Fibroblast of peridontal ligament (primary cell): ENCODE measurements at regions not wholly inside any gene's neighbourhood (a gene's known extent, or its start where the extent isn't known, plus 50 kb on each side); places are given as distances from the start of the nearest gene placed in this dataset.
"Not testable (repeated sequence)": the region's sequence is repeated elsewhere in the genome, so short reads cannot be mapped to it uniquely, and the experiment has no call there.

Source experiments
- DNase-seq: peaks from one replicate; pipeline ENCODE4 v3.0.0-alpha.2; 2010; ENCODE audit errors: extremely low read depth

DNA sequence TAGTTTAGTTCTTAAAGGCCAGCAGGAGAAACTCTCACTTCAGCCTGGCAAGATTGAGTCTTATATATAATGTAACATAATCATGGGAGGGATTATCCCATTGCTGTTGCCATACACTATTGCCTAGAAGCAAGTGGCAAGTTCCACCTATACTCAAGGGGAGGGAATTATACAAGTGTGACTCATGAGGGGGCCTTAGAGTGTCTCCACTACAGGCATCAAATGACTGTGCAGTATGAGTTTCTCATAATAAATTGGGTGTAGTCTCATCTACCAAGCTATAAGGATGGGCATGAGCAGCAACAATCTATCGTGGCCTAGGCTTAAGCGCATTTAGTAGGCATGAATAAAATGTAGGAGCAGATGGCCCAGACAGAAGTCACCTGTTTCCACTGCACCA, 89.1 kb upstream of the C1GALT1C1 start:
- no peak for DNase-seq

DNA sequence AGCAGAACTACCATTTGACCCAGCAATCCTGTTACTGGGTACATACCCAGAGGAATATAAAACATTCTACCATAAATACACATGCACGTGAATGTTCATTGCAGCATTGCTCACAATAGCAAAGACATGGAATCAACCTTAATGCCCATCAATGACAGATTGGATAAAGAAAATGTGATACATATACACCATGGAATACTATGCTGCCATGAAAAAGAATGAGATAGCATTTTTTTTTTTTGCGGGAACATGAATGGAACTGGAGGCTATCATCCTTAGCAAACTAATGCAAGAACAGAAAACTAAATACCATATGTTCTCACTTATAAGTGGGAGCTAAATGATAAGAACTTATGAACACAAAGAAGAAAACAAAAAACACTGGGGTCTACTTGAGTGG, 72.5 kb upstream of the C1GALT1C1 start:
- not testable (repeated sequence) for DNase-seq

DNA sequence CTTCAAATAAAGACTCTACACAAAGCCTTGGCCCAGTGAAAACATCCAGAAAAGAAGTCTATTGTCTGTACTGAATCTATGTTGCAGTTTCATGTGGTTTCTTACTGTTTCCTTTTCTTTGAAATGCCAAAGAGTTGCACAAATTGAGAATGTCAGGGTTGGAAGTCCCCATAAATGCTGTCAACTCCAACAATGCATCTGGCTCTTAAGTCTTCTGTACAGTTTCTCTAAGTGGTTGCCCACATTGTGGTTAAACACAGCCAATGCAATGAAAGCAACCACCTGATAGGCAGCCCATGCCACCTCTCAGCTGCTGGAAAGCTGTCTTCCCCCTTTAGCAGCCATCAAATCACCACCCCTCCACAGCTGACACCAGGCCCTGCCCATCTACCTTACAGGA, 67.2 kb upstream of the C1GALT1C1 start:
- DNase-seq: no peak

DNA sequence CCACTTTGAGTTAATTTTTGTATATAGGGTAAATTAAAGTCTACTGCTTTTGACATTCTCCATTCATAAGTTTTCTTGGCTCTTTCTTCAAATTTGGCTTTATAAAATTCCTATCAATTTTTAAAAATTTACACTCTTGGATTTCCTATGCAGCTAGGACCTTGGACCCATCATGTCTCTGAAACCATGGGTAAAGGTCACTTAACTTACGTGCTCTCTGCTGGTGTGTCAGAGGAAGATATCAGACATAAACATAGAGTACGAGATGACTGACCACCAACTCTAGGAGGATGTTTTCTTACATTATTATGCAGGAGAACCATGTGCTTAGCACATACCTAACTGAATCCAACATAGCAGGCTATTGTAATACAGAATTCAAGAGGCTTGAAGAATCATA, 62.5 kb upstream of the C1GALT1C1 start:
- no peak for DNase-seq

DNA sequence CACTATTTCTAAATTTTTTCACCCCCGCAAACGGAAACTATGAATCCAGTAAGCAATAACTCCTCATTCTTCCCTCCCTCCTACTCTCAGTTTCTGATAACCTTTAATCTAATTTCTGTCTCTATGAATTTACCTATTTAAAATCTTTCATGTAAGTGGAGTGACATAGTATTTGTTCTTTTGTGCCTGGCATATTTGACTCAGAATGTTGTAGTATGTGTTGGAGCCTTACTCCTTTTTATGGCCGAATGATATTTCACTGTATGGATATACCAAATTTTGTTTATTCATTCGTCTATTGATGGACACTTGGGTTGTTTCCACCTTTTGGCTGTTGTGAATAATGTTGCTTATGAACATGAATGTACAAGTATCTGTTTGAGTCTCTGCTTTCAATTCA, 61.1 kb upstream of the C1GALT1C1 start:
- DNase-seq: no peak

DNA sequence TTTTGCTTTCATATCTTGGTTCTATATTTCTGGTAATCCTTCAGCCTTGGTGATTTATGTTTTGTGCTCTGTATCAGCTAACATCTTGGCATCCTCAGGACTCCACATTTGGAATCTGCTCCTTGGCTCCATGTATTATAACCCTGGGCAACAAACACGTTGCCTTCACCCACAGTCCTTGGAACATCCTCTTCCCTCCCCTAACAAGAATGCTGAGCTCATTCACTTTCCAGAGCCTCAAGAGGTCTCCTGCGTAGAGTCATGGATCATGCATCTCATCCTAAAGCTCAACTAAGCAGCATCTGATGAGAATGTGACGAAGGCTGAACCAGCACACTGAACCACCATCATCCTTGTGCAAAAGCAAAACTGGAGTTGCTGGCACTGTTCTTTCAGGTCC, 60.5 kb upstream of the C1GALT1C1 start:
- peak; percentile 17 for DNase-seq

DNA sequence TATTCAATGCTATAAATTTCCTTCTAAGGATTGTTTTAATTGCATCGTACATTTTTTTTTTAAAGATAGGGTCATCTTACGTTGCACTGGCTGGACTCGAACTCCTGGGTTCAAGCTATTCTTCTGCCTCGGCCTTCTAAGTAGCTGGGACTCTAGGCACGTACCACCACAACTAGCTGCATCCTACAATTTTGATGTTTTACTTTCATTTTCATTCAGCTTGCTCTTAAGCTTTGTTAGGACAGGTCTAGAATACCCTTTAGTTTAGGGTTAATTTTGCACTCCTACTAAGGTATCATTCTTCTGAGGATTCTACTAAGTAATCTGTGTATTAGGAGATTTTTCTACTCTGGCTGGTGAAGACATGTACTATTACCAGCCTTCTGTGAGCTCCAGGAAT, 50.2 kb upstream of the C1GALT1C1 start:
- DNase-seq: peak; percentile 10
